Stimulated activated naive CD8-positive, alpha-beta T cell treated with anti-CD3 and anti-CD28 coated beads, Interleukin-15, Interleukin-2, amounts not matched to agents 100 ng/mL and 50 ng/mL, for 24 hours (primary cell): ENCODE measurements at regions not wholly inside any gene's neighbourhood (a gene's known extent, or its start where the extent isn't known, plus 50 kb on each side); places are given as distances from the start of the nearest gene placed in this dataset.
"Not testable (repeated sequence)": the region's sequence is repeated elsewhere in the genome, so short reads cannot be mapped to it uniquely, and the experiment has no call there.

Experiments
- H3K27ac Mint-ChIP-seq: one replicate; pipeline ENCODE4 v1.8.0; 2021; ENCODE audit warnings: mild to moderate bottlenecking, mixed read lengths
- H3K27me3 Mint-ChIP-seq: one replicate; pipeline ENCODE4 v1.8.0; 2021; ENCODE audit warnings: mixed read lengths
- H3K36me3 Mint-ChIP-seq: one replicate; pipeline ENCODE4 v1.8.0; 2021; ENCODE audit warnings: low read depth, mixed read lengths
- H3K4me1 Mint-ChIP-seq: one replicate; pipeline ENCODE4 v1.8.0; 2021; ENCODE audit warnings: low read depth, mixed read lengths
- H3K4me3 Mint-ChIP-seq: one replicate; pipeline ENCODE4 v1.8.0; 2021; ENCODE audit warnings: mild to moderate bottlenecking, mixed read lengths
- H3K9me3 Mint-ChIP-seq: one replicate; pipeline ENCODE4 v1.8.0; 2021; ENCODE audit warnings: mixed read lengths

DNA sequence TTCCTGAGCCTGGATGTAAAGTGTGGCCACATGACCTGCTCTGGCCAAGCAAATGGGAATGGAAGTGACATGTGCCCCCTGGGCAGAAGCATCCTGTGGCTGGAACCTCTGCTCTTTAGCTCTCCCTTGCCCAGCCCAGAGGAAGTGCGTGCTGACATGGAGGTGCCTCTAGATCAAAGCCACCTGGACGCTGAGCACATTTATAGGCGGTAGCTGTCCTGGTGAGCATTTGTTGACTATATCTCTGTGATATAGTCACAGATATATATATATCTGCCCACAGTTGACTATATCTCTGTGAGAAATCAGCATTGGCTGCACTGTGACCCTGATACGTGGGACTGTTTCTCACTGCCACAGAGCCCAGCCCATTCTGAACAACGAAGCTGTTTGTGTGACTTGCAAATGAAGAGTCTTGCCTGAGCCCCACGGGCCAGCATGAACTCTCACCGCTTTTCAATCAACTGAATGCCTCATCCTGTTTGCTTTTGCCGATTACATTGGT is 118.8 kb downstream of the C16orf95 start:
- Mint-ChIP-seq H3K4me1 (no peaks in the 10 kb centered on the region), H3K36me3 (no peaks in the 10 kb centered on the region), H3K9me3 (no peaks in the 10 kb centered on the region), H3K27ac (no peak overlapping the region), H3K4me3 (no peak overlapping the region), H3K27me3 (peaks cover 7% of the 10 kb centered on the region)

DNA sequence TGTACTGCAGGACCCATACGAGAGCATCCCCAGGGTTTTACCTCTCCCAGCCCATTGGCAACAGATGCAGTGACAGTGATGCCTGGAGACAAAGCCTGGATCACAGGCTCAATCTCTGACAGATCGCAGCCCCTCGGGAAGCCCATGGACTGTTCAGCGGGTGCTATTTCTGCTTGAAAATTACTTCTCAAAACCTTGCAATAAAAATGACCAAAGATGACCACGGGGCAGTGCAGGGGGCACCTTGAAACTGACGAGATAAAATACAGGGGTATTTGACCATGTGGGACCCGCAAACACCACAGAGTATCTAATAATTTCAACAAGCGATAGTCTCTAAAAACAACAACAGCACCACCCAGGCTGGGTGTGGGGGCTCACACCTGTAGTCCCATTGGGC is 118.3 kb downstream of the C16orf95 start:
- no peaks in the 10 kb centered on the region for H3K4me1 Mint-ChIP-seq
- no peak overlapping the region for H3K27ac Mint-ChIP-seq
- no peaks in the 10 kb centered on the region for H3K36me3 Mint-ChIP-seq
- H3K27me3 Mint-ChIP-seq, result peaks cover 8% of the 10 kb centered on the region
- no peaks in the 10 kb centered on the region for H3K9me3 Mint-ChIP-seq
- no peak overlapping the region for H3K4me3 Mint-ChIP-seq

DNA sequence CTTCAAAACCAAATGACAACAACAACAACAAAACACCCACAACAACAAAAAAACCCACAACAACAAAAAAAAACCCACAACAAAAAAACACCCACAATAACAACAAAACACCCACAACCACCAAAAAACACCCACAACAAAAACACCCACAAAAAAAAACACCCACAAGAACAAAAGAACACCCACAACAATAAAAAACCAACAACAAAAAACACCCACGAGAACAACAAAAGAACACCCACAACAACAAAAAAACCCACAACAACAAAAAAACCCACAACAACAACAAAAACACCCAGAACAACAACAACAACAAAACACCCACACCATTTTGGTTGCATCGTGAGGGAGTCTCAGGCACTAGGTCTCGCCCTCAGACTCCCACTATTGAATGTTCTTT is 117.8 kb downstream of the C16orf95 start:
- H3K27ac Mint-ChIP-seq, result no peak overlapping the region

DNA sequence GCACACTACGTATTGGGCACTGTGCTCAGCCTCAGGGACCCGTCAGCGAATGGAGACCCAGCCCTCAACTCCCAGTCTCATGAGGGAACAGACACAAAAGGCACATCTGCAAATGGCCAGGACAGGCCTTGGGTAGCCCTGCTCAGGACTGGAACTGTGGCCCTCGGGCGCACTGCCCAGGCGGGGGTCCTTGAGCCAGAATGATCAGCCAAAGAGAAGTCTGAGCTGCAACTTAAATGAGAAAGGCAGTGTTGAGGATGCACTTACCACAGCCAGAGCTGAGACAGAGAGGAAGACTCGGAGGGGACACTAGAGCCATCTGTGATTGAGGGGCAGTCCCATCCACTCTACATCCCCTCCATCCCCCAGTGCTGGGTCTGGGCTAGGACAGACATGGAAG is 117.3 kb downstream of the C16orf95 start:
- peaks cover 8% of the 10 kb centered on the region for H3K27me3 Mint-ChIP-seq
- H3K36me3 Mint-ChIP-seq, result no peaks in the 10 kb centered on the region
- H3K4me1 Mint-ChIP-seq, result no peaks in the 10 kb centered on the region
- H3K4me3 Mint-ChIP-seq, result no peak overlapping the region
- H3K9me3 Mint-ChIP-seq, result no peaks in the 10 kb centered on the region
- no peak overlapping the region for H3K27ac Mint-ChIP-seq

More for the DNA sequence above, 117.8 kb downstream of the C16orf95 start:
- Mint-ChIP-seq H3K4me3 (no peak overlapping the region), H3K36me3 (no peaks in the 10 kb centered on the region), H3K27me3 (peaks cover 8% of the 10 kb centered on the region), H3K4me1 (no peaks in the 10 kb centered on the region), H3K9me3 (no peaks in the 10 kb centered on the region)

DNA sequence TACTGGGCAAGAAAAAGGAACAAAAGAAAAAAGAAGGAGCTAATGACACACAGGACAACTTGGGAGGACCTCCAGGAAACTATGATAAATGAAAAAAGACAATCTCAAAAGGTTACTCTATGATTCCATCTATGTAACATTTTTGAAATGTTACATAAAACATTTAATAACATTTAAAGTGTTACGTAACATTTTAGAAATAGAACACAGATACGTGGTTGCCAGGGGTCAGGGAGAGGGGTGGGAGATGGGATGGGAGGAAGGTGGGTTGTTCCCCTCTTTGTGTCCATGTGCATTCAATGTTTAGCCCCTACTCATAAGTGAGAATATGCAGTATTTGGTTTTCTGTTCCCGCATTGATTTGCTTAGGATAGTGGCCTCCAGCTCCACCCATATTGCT is 116.6 kb downstream of the C16orf95 start:
- Mint-ChIP-seq H3K27me3 (peaks cover 8% of the 10 kb centered on the region), H3K4me1 (no peaks in the 10 kb centered on the region), H3K4me3 (no peak overlapping the region), H3K27ac (no peak overlapping the region), H3K36me3 (no peaks in the 10 kb centered on the region), H3K9me3 (no peaks in the 10 kb centered on the region)

DNA sequence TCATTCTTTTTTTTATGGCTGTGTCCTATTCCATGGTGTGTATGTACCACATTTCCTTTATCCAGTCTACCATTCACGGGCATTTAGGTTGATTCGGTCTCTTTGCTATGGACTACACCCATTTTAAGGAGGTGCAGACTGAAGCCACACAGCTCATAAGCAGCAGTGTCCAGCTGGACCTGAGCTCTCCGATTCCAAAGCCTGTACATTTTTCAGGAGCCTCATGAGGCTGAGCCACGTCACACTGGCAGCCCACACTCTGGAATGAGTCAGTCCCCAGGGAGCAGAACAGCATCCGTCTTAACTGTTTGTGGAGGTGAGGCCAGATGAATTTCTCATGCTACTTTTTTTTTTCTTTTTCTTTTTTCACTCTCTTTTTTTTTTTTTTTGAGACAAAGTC is 116.1 kb downstream of the C16orf95 start:
- Mint-ChIP-seq H3K4me3 (no peak overlapping the region), H3K27me3 (peaks cover 8% of the 10 kb centered on the region), H3K36me3 (no peaks in the 10 kb centered on the region), H3K9me3 (no peaks in the 10 kb centered on the region), H3K4me1 (no peaks in the 10 kb centered on the region), H3K27ac (no peak overlapping the region)

DNA sequence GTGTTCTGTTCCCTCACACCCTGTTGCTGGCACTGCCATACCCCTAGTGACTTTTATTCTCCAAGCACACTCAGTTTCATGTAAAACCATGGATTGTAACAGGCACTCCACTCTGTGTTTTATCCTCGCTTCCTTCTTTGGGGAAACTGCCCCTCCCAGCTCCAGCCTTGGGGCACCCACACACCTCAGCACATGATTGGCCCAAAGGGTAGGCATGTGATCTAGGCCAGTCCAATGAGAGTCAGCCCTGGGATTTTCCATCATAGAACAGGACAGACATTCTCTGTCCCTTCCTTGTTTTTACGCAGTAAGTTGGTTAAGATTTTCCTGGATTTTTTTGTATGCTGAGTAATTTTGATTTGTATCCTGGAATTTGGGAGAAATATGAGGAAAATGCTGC is 115.4 kb downstream of the C16orf95 start:
- H3K36me3 Mint-ChIP-seq, result no peaks in the 10 kb centered on the region
- no peak overlapping the region for H3K4me3 Mint-ChIP-seq
- H3K27me3 Mint-ChIP-seq, result peaks cover 8% of the 10 kb centered on the region
- no peaks in the 10 kb centered on the region for H3K4me1 Mint-ChIP-seq
- H3K27ac Mint-ChIP-seq, result no peak overlapping the region
- no peaks in the 10 kb centered on the region for H3K9me3 Mint-ChIP-seq

DNA sequence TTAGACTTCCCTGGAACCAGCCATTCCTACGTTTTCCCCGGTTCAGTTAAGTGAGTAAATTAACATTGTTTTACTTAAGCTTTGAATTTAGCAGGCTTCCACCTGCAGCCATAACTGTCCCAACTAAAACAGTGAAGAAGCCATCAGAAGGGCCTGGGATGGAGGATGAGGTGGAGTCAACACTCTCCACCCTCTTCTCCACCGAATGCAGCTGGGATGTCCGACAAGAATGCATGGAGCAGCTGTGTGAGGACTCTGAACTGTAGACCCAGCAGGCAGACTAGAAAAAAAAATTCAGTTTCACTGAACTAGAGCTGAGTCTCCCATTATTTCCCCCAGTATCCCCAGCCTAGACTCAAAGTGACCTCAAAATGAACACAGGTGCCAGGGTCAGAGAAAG is 114.8 kb downstream of the C16orf95 start:
- H3K36me3 Mint-ChIP-seq, result no peaks in the 10 kb centered on the region
- H3K4me3 Mint-ChIP-seq, result no peak overlapping the region
- H3K27ac Mint-ChIP-seq, result no peak overlapping the region
- no peaks in the 10 kb centered on the region for H3K9me3 Mint-ChIP-seq
- H3K27me3 Mint-ChIP-seq, result peaks cover 8% of the 10 kb centered on the region
- no peaks in the 10 kb centered on the region for H3K4me1 Mint-ChIP-seq

DNA sequence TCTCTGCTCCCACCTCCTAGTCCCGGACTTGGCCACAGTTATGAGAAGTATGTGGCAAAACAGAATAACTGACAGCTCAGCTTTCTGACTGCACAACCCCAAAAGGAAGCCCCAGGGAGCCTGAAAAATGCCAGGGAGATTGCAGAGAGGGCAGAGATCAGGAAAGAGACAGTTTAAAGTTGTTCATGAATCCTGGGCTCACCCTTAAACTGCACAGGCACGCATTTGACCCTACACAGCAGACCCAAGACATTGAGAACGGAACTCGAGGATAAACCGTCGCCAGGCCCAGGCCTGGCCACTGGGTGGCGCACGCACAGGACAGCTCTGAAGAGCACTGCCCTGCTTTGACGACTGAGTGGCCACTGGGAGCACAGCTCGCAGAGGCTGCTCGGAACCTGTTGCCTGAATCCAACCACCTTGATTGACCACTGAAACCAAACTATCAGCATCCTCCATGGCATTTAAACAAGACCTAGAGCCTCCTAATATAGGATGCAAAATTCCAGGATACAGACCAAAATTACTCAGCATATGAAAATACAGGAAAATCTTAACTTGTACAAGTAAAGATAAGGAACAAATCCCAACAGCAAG is 114.0 kb downstream of the C16orf95 start:
- H3K36me3 Mint-ChIP-seq, result no peaks in the 10 kb centered on the region
- H3K27me3 Mint-ChIP-seq, result peaks cover 8% of the 10 kb centered on the region
- no peaks in the 10 kb centered on the region for H3K9me3 Mint-ChIP-seq
- no peaks in the 10 kb centered on the region for H3K4me1 Mint-ChIP-seq
- H3K27ac Mint-ChIP-seq, result no peak overlapping the region
- H3K4me3 Mint-ChIP-seq, result no peak overlapping the region

DNA sequence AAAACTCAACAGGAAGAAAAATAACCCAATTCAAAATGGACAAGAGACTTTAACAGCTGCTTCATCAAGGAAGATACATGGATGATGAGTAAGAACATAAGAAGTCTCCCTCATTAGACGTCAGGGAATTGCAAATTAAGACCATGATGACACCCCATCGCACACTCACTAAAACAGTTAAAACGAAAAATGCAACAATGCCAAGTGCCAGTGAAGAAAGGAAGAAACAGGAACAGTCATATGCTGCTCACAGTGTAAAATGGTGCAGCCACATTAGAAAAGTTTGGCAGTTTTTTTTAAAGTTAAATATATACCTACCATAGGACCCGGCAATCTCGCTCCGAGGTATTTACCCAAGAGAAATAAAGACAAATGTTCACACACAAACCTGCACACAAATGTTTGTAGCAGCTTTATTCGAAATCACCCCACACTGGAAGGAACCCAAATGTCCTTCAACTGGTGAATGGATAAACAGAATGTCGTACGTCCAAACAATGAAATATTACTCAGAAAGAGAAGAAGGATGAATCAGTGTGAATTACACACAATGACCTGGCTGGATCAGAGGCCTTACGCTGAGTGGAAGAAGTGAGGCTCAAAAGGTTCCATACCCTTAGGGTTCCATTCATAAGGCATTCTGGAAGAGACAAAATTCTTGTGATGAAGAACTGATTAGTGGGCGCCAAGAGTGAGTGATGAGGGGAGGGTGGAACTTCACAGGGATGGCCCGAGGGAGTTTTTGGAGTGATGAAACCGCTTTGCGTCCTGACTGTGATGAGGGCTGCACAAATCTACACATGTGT is 110.3 kb downstream of the C16orf95 start:
- Mint-ChIP-seq H3K4me1 (no peaks in the 10 kb centered on the region), H3K9me3 (no peaks in the 10 kb centered on the region), H3K36me3 (no peaks in the 10 kb centered on the region), H3K27ac (no peak overlapping the region), H3K4me3 (no peak overlapping the region), H3K27me3 (peaks cover 5% of the 10 kb centered on the region)

DNA sequence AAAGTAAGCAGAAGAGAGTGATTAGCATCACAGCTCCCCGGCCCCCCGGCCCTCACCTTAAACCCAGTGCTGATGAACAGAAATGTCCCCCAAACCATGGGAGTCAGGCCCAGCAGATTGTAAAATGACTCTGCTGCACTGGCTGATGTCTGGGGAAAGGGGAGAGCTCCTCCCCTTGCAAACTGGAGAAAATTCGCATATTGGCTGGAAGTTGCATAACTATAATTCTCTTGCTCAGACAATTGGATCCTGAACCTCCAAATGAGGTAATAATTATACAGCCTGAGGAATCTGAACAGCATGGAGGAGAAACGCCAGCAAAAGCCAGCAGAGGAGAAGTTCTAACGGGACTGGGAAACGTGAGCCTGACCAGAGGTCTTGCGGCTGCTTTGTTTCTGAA is 109.7 kb downstream of the C16orf95 start:
- H3K4me3 Mint-ChIP-seq, result no peak overlapping the region
- no peaks in the 10 kb centered on the region for H3K9me3 Mint-ChIP-seq
- no peak overlapping the region for H3K27ac Mint-ChIP-seq
- H3K36me3 Mint-ChIP-seq, result no peaks in the 10 kb centered on the region
- peaks cover 3% of the 10 kb centered on the region for H3K27me3 Mint-ChIP-seq
- H3K4me1 Mint-ChIP-seq, result no peaks in the 10 kb centered on the region

DNA sequence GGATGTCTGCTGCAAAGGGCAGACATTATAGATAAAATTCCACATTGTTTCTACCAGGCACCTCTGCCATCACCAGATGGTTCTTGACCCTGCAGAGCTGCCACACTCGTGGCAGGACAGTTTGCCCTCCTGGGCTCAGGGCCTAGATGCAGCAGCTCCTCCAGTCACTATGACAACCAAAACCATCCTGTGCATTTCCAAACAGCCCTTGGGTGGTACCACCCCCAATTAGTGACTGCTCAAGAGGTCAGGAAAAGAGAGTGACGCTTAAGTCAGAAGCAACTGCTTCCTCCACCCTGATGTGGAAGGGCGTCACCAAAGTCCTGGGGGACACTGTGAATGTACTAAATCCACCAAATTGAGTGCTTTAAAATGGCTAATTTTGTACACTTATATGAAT is 109.2 kb downstream of the C16orf95 start:
- H3K36me3 Mint-ChIP-seq, result no peaks in the 10 kb centered on the region
- peaks cover 3% of the 10 kb centered on the region for H3K27me3 Mint-ChIP-seq
- no peak overlapping the region for H3K27ac Mint-ChIP-seq
- no peaks in the 10 kb centered on the region for H3K9me3 Mint-ChIP-seq
- H3K4me1 Mint-ChIP-seq, result no peaks in the 10 kb centered on the region
- H3K4me3 Mint-ChIP-seq, result no peak overlapping the region

DNA sequence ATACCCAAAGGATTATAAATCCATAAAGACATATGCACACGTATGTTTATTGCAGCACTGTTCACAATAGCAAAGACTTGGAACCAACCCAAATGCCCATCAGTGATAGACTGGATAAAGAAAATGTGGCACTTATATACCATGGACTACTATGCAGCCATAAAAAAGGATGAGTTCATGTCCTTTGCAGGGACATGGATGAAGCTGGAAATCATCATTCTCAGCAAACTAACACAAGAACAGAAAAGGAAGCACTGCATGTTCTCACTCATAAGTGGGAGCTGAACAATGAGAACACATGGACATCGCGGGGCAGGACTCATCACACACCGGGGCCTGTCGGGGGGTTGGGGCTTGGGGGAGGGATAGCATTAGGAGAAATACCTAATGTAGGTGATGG is 108.2 kb downstream of the C16orf95 start:
- H3K27ac Mint-ChIP-seq, H3K27me3 Mint-ChIP-seq, H3K9me3 Mint-ChIP-seq, H3K4me1 Mint-ChIP-seq, H3K4me3 Mint-ChIP-seq, H3K36me3 Mint-ChIP-seq: not testable (repeated sequence)

DNA sequence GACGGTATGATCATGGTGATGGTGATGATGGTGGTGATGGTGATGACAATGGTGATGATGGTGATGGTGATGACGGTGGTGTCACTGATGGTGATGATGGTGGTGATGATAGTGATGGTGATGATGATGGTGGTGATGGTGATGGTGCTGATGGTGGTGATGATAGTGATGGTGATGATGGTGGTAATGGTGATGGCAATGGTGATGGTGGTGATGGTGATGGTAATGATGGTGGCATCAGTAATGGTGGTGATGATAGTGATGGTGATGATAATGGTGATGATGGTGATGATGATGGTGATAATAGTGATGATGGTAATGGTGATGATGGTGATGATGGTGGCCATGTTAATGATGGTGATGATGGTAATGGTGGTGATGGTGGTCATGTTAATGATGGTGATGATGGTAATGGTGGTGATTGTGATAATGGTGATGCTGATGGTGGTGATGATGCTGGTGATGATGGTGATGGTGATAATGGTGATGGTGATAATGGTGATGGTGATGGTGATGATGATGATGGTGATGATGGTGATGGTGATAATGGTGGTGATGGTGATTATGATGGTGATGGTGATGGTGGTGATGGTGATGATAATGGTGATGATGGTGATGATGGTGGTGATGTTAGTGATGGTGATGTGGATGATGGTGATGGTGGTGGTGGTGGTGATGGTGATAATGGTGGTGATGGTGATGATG is 107.2 kb downstream of the C16orf95 start:
- Mint-ChIP-seq H3K27me3 (no peaks in the 10 kb centered on the region), H3K27ac (no peak overlapping the region), H3K36me3 (no peaks in the 10 kb centered on the region), H3K9me3 (no peaks in the 10 kb centered on the region), H3K4me1 (no peaks in the 10 kb centered on the region), H3K4me3 (no peak overlapping the region)

DNA sequence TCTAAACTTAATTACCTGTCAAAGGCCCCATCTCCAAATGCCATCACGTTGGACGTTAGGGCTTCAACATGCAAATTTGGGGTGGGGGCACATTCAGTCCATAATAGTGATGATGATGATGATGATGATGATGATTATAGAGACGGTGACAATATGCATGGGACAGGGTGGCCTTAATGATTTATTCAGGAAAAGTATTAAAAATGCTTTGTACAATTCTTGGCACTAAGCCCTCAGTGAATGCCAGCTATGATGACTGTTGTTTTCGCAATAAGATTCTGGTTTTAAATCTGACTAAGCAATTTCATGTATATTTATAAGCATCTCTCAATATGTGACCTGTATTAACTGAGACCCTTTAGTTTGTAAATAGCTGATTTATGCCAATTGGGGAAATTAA is 106.3 kb downstream of the C16orf95 start:
- Mint-ChIP-seq H3K27me3 (no peaks in the 10 kb centered on the region), H3K36me3 (no peaks in the 10 kb centered on the region), H3K9me3 (no peaks in the 10 kb centered on the region), H3K27ac (no peak overlapping the region), H3K4me1 (no peaks in the 10 kb centered on the region), H3K4me3 (no peak overlapping the region)
